Mesothelial cell of epicardium (in vitro differentiated cells): ENCODE measurements at regions not wholly inside any gene's neighbourhood (a gene's known extent, or its start where the extent isn't known, plus 50 kb on each side); places are given as distances from the start of the nearest gene placed in this dataset.

Experiments used
- DNase-seq, 2 experiments: peaks; one replicate each; pipeline ENCODE4 v3.0.0; 2021; ENCODE audit warnings: low spot score in 2 of 2; ENCODE audit not compliant: unreplicated experiment in 2 of 2
- H3K27ac Mint-ChIP-seq: 2 replicates; pipeline ENCODE4 v1.8.0; 2021; ENCODE audit warnings: mixed read lengths
- H3K27me3 Mint-ChIP-seq: 2 replicates; pipeline ENCODE4 v1.8.0; 2021; ENCODE audit warnings: low read depth, mixed read lengths
- H3K36me3 Mint-ChIP-seq: 2 replicates; pipeline ENCODE4 v1.8.0; 2021; ENCODE audit warnings: mixed read lengths
- H3K4me1 Mint-ChIP-seq: 2 replicates; pipeline ENCODE4 v1.8.0; 2021; ENCODE audit warnings: mixed read lengths
- H3K4me3 Mint-ChIP-seq: 2 replicates; pipeline ENCODE4 v1.8.0; 2021; ENCODE audit warnings: mild to moderate bottlenecking, moderate library complexity, mixed read lengths
- H3K9me3 Mint-ChIP-seq: 2 replicates; pipeline ENCODE4 v1.8.0; 2021; ENCODE audit warnings: mixed read lengths
- TF ChIP-seq, protein P1 (sequence below): fragments of 200-600 bp; sonication (generic); IDR thresholded peaks from one replicate; pipeline ENCODE4 v1.5.0; 2021; ENCODE audit warnings: antibody characterized with exemption; ENCODE audit not compliant: unreplicated experiment

- no peak overlapping the region for H3K4me3 Mint-ChIP-seq
- H3K36me3 Mint-ChIP-seq: no peaks in the 10 kb centered on the region
- no peaks in the 10 kb centered on the region for H3K27me3 Mint-ChIP-seq
- DNase-seq: no peak
- H3K9me3 Mint-ChIP-seq: peaks cover 10% of the 10 kb centered on the region
- H3K4me1 Mint-ChIP-seq: no peaks in the 10 kb centered on the region
- H3K27ac Mint-ChIP-seq: no peak overlapping the region
- TF ChIP-seq, protein P1, sequence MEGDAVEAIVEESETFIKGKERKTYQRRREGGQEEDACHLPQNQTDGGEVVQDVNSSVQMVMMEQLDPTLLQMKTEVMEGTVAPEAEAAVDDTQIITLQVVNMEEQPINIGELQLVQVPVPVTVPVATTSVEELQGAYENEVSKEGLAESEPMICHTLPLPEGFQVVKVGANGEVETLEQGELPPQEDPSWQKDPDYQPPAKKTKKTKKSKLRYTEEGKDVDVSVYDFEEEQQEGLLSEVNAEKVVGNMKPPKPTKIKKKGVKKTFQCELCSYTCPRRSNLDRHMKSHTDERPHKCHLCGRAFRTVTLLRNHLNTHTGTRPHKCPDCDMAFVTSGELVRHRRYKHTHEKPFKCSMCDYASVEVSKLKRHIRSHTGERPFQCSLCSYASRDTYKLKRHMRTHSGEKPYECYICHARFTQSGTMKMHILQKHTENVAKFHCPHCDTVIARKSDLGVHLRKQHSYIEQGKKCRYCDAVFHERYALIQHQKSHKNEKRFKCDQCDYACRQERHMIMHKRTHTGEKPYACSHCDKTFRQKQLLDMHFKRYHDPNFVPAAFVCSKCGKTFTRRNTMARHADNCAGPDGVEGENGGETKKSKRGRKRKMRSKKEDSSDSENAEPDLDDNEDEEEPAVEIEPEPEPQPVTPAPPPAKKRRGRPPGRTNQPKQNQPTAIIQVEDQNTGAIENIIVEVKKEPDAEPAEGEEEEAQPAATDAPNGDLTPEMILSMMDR: no peak
Measured at GRCh38 chr2:189951791-189952535, 110.6 kb downstream of the MSTN start.

DNA sequence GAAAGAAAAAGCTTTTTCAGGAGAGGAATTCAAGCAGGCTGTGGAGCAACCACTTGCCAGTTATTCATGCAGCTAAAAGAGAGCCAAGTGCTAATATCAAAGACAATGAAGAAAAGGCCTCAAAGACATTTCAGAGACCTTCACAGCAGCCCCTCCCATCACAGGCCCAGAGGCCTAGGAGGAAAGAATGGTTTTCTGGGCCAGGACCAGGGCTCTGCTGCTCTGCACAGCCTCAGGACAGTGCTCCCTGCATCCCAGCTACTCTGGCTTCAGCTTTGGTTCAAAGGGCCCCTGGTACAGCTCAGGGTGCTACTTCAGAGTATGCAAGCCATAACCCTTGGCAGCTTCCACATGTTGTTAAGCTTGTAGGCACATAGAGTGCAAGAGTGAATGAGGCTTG lies 119.5 kb downstream of the MSTN start:
- TF ChIP-seq, protein P1: no peak
- Mint-ChIP-seq H3K4me1 (no peaks in the 10 kb centered on the region), H3K9me3 (peaks cover 53% of the 10 kb centered on the region), H3K36me3 (peaks cover 15% of the 10 kb centered on the region), H3K27ac (no peak overlapping the region), H3K4me3 (no peak overlapping the region), H3K27me3 (no peaks in the 10 kb centered on the region)
- no peak for DNase-seq

GRCh38 chr2:189940913-189941312 lies 121.6 kb downstream of the MSTN start:
- Mint-ChIP-seq H3K27ac (no peak overlapping the region), H3K4me1 (no peaks in the 10 kb centered on the region), H3K36me3 (peaks cover 15% of the 10 kb centered on the region), H3K4me3 (no peak overlapping the region), H3K27me3 (no peaks in the 10 kb centered on the region), H3K9me3 (peaks cover 58% of the 10 kb centered on the region)
- no peak for DNase-seq
- TF ChIP-seq, protein P1: no peak

DNA sequence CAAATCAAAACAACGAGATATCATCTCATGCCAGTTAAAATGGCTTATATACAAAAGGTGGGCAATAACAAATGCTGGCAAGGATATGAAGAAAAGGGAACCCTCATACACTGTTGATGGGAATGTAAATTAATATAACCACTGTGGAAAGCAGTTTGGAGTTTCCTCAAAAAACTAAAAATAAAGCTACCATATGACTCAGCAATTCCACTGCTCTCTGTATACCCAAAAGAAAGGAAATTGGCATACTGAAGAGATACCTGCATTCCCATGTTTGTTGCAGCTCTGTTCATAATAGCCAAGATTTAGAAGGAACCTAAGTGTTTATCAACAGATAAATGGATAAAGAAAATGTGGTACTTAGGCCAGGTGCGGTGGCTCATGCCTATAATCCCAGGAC lies 124.8 kb downstream of the MSTN start:
- Mint-ChIP-seq H3K9me3 (peaks cover 39% of the 10 kb centered on the region), H3K4me1 (peaks cover 8% of the 10 kb centered on the region), H3K27ac (no peak overlapping the region), H3K4me3 (no peak overlapping the region), H3K27me3 (no peaks in the 10 kb centered on the region), H3K36me3 (peaks cover 12% of the 10 kb centered on the region)
- DNase-seq: no peak
- TF ChIP-seq, protein P1: no peak

DNA sequence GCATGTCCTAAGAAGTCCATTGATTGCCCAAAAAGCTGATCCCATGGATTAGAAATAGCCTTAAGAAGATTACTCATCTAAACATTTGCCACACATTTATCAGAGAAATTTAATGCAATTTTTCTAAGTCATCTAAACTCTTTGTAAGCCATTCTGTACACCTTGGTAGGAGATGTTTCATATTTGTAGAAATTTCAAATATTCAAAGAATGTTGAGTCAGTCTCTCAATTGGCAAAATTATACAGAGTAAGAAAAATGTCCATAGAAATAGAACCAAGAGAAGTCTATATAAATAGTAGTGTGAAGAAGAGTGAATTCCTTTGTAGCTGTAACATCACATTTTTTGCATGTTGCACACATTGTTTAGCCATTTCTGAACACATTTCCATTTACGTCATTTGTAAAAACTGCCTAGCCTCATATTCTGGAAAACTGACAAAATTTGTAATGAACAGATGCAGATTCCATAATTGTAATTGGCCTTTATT lies 128.6 kb downstream of the MSTN start:
- no peak for DNase-seq
- no peak overlapping the region for H3K27ac Mint-ChIP-seq
- TF ChIP-seq, protein P1: no peak
- no peak overlapping the region for H3K4me3 Mint-ChIP-seq
- H3K4me1 Mint-ChIP-seq: peaks cover 8% of the 10 kb centered on the region
- no peaks in the 10 kb centered on the region for H3K36me3 Mint-ChIP-seq
- peaks cover 8% of the 10 kb centered on the region for H3K9me3 Mint-ChIP-seq
- no peaks in the 10 kb centered on the region for H3K27me3 Mint-ChIP-seq
